ENCODE measurements at regions not wholly inside any gene's neighbourhood (a gene's known extent, or its start where the extent isn't known, plus 50 kb on each side); places are given as distances from the start of the nearest gene placed in this dataset.
"Not testable (repeated sequence)": the region's sequence is repeated elsewhere in the genome, so short reads cannot be mapped to it uniquely, and the experiment has no call there.

DNA sequence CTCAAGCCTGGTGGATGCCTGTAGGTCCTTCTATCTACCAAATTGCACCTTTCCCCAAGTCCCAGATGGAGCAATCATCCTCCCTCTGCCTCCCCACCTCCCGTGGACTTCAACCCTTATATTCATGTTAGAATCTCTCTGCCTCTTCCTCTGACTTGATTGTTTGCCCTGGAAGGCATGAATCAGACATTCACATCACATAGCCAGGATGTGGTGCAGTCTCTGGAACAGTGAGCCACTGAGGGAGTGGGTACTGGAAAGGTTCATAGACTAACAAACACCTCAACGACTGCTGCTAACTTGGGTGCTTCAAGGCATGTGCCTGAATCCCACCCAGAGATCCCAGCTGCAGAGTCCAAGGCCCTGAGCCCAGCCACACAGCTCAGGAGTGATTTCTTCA, 494.0 kb downstream of the TNS3 start:
- DNase-seq, result no peak

DNA sequence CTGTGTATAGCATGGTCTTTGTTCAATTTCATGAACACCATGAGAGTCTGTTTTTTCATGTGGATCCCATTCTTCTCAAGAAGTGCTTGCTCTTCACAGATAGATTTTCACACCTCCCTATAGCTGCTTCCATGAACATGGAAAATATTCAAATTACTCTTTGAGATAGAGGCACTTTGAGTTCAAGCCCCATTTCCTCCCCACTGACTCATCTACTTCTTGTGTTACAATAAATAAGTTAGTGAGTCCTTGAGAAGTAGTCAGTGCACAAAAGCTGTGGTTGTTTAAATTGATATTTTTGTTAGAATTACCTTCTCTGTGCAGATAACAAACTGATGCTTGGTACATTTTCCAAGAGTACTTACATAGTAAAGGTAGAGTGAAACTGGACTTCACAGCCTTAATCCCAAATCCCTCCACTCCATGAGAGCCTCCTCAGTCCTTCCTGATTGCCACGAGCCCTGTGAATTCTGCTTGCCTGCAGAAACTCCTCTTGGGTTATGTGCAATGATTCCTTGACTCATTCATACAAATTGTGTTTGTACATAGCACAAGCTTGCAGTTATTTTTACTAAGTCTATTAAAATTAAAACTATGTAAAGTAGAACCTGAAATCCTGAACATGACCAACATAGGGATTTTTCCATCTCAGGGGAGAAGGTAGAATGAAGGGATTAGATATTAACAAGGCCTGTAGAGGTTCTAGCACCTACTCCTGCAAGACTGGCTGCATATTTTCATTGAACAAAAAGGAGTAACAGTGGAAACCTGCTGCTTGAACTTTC, 496.2 kb downstream of the TNS3 start:
- no peak for DNase-seq

DNA sequence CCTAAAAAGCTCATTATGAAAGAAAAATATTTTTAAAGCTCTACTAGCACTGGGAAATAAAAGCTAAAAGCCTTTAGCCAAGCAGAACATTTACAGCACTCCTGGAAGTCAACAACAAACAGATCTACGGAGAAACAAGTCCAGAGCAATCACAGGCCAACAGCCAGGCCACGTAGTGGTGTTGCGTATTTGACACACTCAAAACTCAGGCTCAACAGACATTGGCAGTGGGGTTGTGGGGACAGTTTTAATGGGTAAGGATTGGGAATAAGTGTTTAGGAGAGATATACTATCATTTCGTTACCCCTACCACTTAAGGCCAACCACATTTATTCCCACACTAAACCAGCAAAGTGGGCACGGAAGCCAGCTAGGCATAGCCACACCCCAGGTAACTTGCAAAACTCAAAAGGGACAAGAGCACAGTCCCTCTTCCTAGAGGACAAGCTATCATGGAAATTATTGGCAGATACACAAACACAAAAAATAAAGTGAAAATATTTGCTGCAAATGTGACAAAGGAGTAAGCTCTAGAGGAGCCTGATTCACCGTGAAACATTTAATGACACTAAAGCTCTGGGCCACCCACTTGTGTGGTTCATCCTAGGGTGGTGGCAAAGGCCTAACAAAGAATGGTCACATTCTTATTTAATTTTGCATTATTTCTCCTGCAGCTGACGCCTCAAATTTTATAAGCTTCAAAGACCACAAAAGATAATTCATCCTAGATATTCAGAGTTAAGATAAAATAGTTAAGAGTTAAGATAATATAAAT, 498.2 kb downstream of the TNS3 start:
- no peak for DNase-seq

GRCh38 chr7:47080816-47081215, 501.1 kb downstream of the TNS3 start:
- no peak for DNase-seq

- no peak for DNase-seq
Observed at GRCh38 chr7:47078241-47078640, 503.7 kb downstream of the TNS3 start.

DNA sequence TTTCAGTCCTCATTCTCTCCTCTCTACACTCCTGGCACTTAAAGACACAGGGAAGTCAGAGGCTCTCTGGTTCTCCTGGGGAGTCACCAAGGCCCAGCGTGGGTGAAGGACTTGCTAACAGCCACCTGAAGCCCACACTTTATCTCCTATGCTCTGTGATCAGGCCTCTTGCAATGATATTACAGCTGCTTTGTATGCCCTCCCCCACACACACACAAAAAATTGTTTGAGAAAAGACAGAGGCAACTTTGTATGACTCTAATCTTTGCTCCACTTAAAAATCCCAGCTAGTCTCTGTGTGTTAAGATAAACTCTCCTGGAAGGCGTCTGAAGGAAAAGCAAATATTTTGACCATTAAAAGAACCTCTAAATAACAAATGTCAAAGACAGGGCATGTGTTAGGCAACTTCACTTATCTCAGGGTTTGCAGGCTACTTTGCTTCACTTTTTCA, 507.2 kb downstream of the TNS3 start:
- DNase-seq, result no peak

DNA sequence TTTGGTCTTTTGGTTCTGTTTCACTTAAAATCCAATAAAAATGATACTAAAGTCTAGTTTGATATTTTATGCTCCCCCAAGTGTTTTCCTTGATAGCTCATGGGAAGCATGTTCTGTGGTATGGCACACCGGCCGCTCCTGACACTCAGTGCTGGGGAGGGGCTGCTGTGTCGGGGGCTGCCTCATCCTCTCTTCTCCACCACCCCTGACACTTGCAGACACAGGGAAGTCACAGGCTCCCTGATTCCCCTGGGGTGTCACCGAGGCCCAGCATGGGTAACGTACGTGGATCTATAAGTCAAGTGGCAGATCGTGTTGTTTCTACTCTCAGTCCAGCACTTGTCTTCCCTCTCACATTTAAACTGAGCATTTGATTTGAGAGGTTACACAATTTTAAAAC, 508.6 kb downstream of the TNS3 start:
- DNase-seq, result no peak

GRCh38 chr7:47071866-47072265, 510.0 kb downstream of the TNS3 start:
- no peak for DNase-seq

- DNase-seq, result no peak
Observed at GRCh38 chr7:47069385-47070076, 512.4 kb downstream of the TNS3 start.

DNA sequence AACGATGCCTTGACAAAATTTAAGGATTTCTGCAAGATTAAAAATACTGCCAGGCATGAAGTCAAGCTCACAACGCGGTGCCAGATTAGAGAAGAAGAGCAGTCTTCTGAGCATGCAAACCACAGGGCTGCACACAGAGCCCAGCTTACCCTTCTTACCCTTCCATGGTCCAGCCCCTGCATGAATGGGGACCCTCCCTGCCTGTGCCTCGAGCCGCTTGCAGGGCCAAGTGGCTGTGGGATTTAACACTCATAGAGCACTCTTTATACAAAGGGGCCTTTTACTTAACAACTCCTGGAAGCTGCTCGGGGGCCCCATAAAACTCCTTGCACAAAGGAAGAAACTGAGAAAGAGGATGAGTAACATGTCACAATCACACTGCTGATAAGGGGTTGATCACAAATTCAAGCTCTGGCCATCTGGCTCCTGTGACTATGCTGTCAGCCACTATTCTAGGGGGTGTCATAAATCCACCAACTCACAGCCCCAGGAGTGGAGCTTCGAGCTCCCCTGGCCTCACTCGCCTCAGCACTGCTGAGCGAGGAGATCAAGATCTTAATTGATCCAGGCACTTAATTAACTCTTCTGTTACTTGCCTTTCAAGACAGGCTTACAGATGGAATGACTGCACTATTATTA, 514.8 kb downstream of the TNS3 start:
- no peak for DNase-seq

GRCh38 chr7:47056731-47057130, 525.2 kb downstream of the TNS3 start:
- no peak for DNase-seq

DNA sequence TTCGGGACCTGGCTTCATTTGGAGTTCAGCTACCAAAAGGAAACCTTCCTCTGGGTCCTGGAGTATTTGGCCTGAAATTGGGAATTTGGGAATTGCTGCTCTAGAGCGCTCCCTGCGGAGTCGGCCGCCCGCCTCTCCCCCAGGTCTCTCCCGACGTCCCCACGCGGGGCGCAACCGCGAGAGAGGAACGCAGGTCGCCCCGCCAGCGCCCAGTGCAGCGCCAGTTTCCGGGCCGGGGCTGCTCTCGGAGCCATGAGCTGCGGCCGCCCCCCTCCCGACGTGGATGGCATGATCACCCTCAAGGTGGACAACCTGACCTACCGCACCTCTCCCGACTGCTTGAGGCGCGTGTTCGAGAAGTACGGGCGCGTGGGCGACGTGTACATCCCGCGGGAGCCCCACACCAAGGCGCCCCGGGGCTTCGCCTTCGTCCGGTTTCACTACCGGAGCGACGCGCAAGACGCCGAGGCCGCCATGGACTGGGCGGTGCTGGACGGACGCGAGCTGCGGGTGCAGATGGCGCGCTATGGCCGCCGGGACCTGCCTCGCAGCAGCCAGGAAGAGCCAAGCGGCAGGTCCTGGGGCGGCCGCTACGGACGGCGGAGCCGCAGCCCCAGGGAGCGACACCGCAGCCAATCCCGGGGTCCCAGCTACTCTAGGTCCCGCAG, 529.2 kb downstream of the TNS3 start:
- not testable (repeated sequence) for DNase-seq

DNA sequence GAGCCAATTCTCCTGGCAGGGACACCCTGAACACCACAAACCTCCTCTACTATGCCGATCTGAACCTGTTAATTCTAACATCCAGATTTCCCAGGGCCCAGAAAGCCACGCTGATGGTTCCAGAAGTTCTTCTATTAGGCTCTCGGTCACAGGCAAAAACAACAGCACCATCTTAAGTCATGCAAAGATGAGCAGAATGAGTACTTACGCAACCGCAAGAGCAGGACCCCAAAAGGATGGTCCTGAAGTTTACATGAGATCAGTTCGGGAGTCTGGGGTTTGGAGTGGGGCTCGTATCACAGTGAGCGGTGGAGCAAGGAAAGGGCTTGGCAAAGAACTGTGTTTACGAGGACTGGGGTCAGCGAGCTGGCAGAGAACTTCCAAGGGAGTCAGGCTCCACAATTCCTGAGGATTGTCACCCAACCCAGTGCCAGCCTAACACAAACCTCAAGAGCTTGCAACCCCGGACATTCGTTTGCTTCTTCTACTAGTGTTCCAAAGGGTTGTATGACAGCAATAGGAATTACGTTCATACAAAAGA, 532.6 kb downstream of the TNS3 start:
- DNase-seq, result no peak

DNA sequence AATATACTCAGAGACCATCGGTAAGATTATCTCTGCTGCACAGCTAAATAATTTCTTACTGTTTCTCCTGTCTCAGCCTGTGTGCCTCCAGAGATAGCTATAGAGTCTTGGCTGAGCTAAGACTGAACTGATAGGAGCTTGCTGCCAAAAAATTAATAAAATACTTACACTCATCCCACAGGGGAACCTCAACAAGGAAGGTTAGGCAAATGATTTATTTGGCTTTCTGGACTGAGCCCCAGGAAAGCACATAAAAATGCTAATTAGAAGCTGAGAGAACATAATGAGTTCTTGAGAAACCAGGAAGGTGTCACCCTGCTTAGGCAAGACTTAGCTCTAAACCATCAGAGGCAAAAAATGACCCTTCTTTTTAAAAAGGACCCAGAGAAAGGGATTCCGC, 534.5 kb downstream of the TNS3 start:
- DNase-seq, result no peak

GRCh38 chr7:47046949-47047348, 535.0 kb downstream of the TNS3 start:
- DNase-seq, result no peak

- no peak for DNase-seq
Observed at GRCh38 chr7:47045207-47046051, 536.5 kb downstream of the TNS3 start.

GRCh38 chr7:47044625-47045024, 537.3 kb downstream of the TNS3 start:
- DNase-seq, result no peak

GRCh38 chr7:47043304-47043703, 538.6 kb downstream of the TNS3 start:
- DNase-seq, result no peak

GRCh38 chr7:47042669-47043068, 539.2 kb downstream of the TNS3 start:
- DNase-seq, result no peak

- DNase-seq, result no peak
Observed at GRCh38 chr7:47040795-47041347, 541.0 kb downstream of the TNS3 start.

- DNase-seq, result no peak
Observed at GRCh38 chr7:47039904-47040303, 542.0 kb downstream of the TNS3 start.
